Right atrium auricular region (tissue), 2 donors: ENCODE measurements at regions not wholly inside any gene's neighbourhood (a gene's known extent, or its start where the extent isn't known, plus 50 kb on each side); places are given as distances from the start of the nearest gene placed in this dataset.
"Not testable (repeated sequence)": the region's sequence is repeated elsewhere in the genome, so short reads cannot be mapped to it uniquely, and the experiment has no call there.

Experiments
- DNase-seq: peaks from one replicate; pipeline ENCODE4 v3.0.0-alpha.2; 2019; ENCODE audit warnings: low spot score
- H3K27ac ChIP-seq, 2 donors: fragments of 200-600 bp; sonication (generic); 1 replicate in 1 of 2; 2 replicates in 1 of 2; pipeline ENCODE4 v1.5.1; 2016 to 2019
- H3K27me3 ChIP-seq, 2 donors: fragments of 200-600 bp; sonication (generic); one replicate each; pipeline versions ENCODE4 v1.5.1 to v1.6.0; 2017 to 2019
- H3K36me3 ChIP-seq: fragments of 200-600 bp; sonication (generic); one replicate; pipeline ENCODE4 v1.5.1; 2016
- H3K4me1 ChIP-seq, 2 donors: fragments of 200-600 bp; sonication (generic); one replicate each; pipeline versions ENCODE4 v1.5.1 to v1.6.0; 2017 to 2019
- H3K4me3 ChIP-seq, 2 donors: fragments of 200-600 bp; sonication (generic); 1 replicate in 1 of 2; 2 replicates in 1 of 2; pipeline ENCODE4 v1.5.1; 2017 to 2019; ENCODE audit warnings: mild to moderate bottlenecking in 1 of 2, moderate library complexity in 1 of 2
- H3K9me3 ChIP-seq, 2 donors: fragments of 200-600 bp; sonication (generic); one replicate each; pipeline ENCODE4 v1.5.1; 2019
- CTCF ChIP-seq, 2 donors: fragments of 200-600 bp; sonication (generic); IDR thresholded peaks; one replicate each; pipeline ENCODE4 v1.5.1; 2019; ENCODE audit warnings: antibody characterized with exemption in 2 of 2

GRCh38 chr2:21837168-21837960 is 713.6 kb downstream of the TDRD15 start:
- Histone ChIP-seq H3K27ac (no peak overlapping the region), H3K9me3 (no peaks in the 10 kb centered on the region), H3K4me1 (no peaks in the 10 kb centered on the region), H3K27me3 (no peaks in the 10 kb centered on the region), H3K4me3 (no peak overlapping the region), H3K36me3 (no peaks in the 10 kb centered on the region)
- DNase-seq: no peak
- TF ChIP-seq CTCF (IDR thresholded peaks at IDR 0.05): no peak

GRCh38 chr2:21841341-21841740 is 717.6 kb downstream of the TDRD15 start:
- no peak for DNase-seq
- no peaks in the 10 kb centered on the region for H3K9me3 ChIP-seq
- no peaks in the 10 kb centered on the region for H3K36me3 ChIP-seq
- TF ChIP-seq CTCF (IDR thresholded peaks at IDR 0.05): no peak
- no peaks in the 10 kb centered on the region for H3K27me3 ChIP-seq
- H3K4me3 ChIP-seq: no peak overlapping the region
- no peak overlapping the region for H3K27ac ChIP-seq
- no peaks in the 10 kb centered on the region for H3K4me1 ChIP-seq

- not testable (repeated sequence) for H3K4me3 ChIP-seq, H3K9me3 ChIP-seq, DNase-seq, H3K27me3 ChIP-seq, H3K27ac ChIP-seq, H3K36me3 ChIP-seq, H3K4me1 ChIP-seq
These were observed 726.6 kb downstream of the TDRD15 start for GRCh38 chr2:21850367-21850766.

- no peak for DNase-seq
- Histone ChIP-seq H3K27ac (no peak overlapping the region), H3K4me1 (no peaks in the 10 kb centered on the region), H3K36me3 (no peaks in the 10 kb centered on the region), H3K4me3 (no peak overlapping the region), H3K9me3 (peaks cover 0 to 6% of the 10 kb centered on the region in 2 donors), H3K27me3 (no peaks in the 10 kb centered on the region)
- no peak for TF ChIP-seq CTCF (IDR thresholded peaks at IDR 0.05)
These were observed 731.2 kb downstream of the TDRD15 start for GRCh38 chr2:21854938-21855337.

GRCh38 chr2:21856708-21857107 is 732.9 kb downstream of the TDRD15 start:
- no peak for DNase-seq
- no peaks in the 10 kb centered on the region for H3K27me3 ChIP-seq
- no peak overlapping the region for H3K4me3 ChIP-seq
- no peaks in the 10 kb centered on the region for H3K4me1 ChIP-seq
- H3K36me3 ChIP-seq: no peaks in the 10 kb centered on the region
- H3K27ac ChIP-seq: no peak overlapping the region
- no peak for TF ChIP-seq CTCF (IDR thresholded peaks at IDR 0.05)
- peaks cover 0 to 6% of the 10 kb centered on the region in 2 donors for H3K9me3 ChIP-seq

GRCh38 chr2:21860907-21861306 is 737.1 kb downstream of the TDRD15 start:
- no peak overlapping the region for H3K27ac ChIP-seq
- no peak for DNase-seq
- H3K27me3 ChIP-seq: no peaks in the 10 kb centered on the region
- peaks cover 0 to 6% of the 10 kb centered on the region in 2 donors for H3K9me3 ChIP-seq
- no peaks in the 10 kb centered on the region for H3K36me3 ChIP-seq
- H3K4me1 ChIP-seq: no peaks in the 10 kb centered on the region
- no peak for TF ChIP-seq CTCF (IDR thresholded peaks at IDR 0.05)
- H3K4me3 ChIP-seq: no peak overlapping the region
